Heart left ventricle (tissue), 16 donors: ENCODE measurements at regions not wholly inside any gene's neighbourhood (a gene's known extent, or its start where the extent isn't known, plus 50 kb on each side); places are given as distances from the start of the nearest gene placed in this dataset.

Experiments
- ATAC-seq, 4 donors: fragments of 200-7000 bp; cut with Tn5 transposase; one replicate each; pipeline ENCODE4 v1.9.1; 2020 to 2022; ENCODE audit warnings: moderate library complexity in 4 of 4, mild to moderate bottlenecking in 3 of 4, moderate number of reproducible peaks in 1 of 4
- DNase-seq, 5 donors: peaks; one replicate each; pipeline ENCODE4 v3.0.0-alpha.2; 2020
- H3K27ac ChIP-seq, 12 donors: fragments of 200-600 bp; sonication (generic) in 4 of 12; one replicate each; pipeline versions ENCODE4 v1.5.0 to v1.8.0; 2016 to 2022; ENCODE audit warnings: mild to moderate bottlenecking in 2 of 12
- H3K27me3 ChIP-seq, 9 donors: fragments of 200-600 bp; sonication (generic) in 2 of 9; one replicate each; pipeline versions ENCODE4 v1.5.1 to v1.8.0; 2016 to 2022; ENCODE audit warnings: mild to moderate bottlenecking in 3 of 9
- H3K36me3 ChIP-seq, 9 donors: fragments of 200-600 bp; sonication (generic) in 2 of 9; one replicate each; pipeline versions ENCODE4 v1.5.0 to v1.8.0; 2018 to 2022; ENCODE audit warnings: mild to moderate bottlenecking in 2 of 9
- H3K4me1 ChIP-seq, 12 donors: fragments of 200-600 bp; sonication (generic) in 4 of 12; one replicate each; pipeline versions ENCODE4 v1.5.0 to v1.8.0; 2016 to 2022; ENCODE audit warnings: mild to moderate bottlenecking in 3 of 12
- H3K4me3 ChIP-seq, 12 donors: fragments of 200-600 bp; sonication (generic) in 4 of 12; one replicate each; pipeline versions ENCODE4 v1.5.0 to v1.8.0; 2017 to 2022; ENCODE audit warnings: mild to moderate bottlenecking in 9 of 12, moderate library complexity in 4 of 12
- H3K9me3 ChIP-seq, 12 donors: fragments of 200-600 bp; sonication (generic) in 4 of 12; one replicate each; pipeline versions ENCODE4 v1.5.0 to v1.8.0; 2016 to 2022; ENCODE audit warnings: mild to moderate bottlenecking in 1 of 12
- CTCF ChIP-seq, 12 donors: fragments of 200-600 bp; sonication (generic) in 4 of 12; IDR thresholded peaks; one replicate each; pipeline versions ENCODE4 v1.5.0 to v1.8.0; 2018 to 2022; ENCODE audit warnings: antibody characterized with exemption in 12 of 12, mild to moderate bottlenecking in 5 of 12
- POLR2A ChIP-seq, 2 donors: fragments of 450-650 bp; IDR thresholded peaks; one replicate each; pipeline ENCODE4 v1.6.1; 2017; ENCODE audit warnings: antibody characterized with exemption in 2 of 2, mild to moderate bottlenecking in 2 of 2, moderate library complexity in 2 of 2
- WGBS, 4 donors: extraction: QIAGEN DNeasy Blood & Tissue Kit in 2 of 4; methylation state at CpG; one replicate each; pipeline versions ENCODE4 v1.1.5 to v1.1.7; 2013 to 2018; 5-methylcytosine and 5-hydroxymethylcytosine counted together
- intact Hi-C, 10 donors: fragments of 100-400 bp; cut with DNase I; formaldehyde crosslinking; loops; one replicate each; pipeline versions ENCODE4 v1.11.1 to v1.14.2; 2022
- donor health status: ischemic (EF 13 %, LVEDD 7.1; RV severe dilation, severe dysfunction).
- donor health status: healthy with polysubstance abuse.
- donor health status: DM: no; HTN: yes; CAD: no.
- donor health status: DM: no; HTN: no; CAD: no.
- donor health status: ischemic (EF 25% LVEDD 6.9; RV normal size, moderate dysfunction).
- donor health status: ischemic (EF 25% LVEDD 5.7; RV mildly dilated, moderate dysfunction).
- donor health status: healthy.
- donor health status: DM: yes; HTN: yes; CAD: no.
- donor health status: ischemic (EF 35%, LVEDD 5.7; RV mildly dilated, moderate dysfunction).
- donor health status: nonischemic (EF 11% LVEDD 7.7; RV severe dilation, severe dysfunction).
- donor health status: DM: yes; HTN: yes; CAD: no.
- donor health status: PGD.
- donor health status: ischemic (EF 29% LVEDD 5.4; RV normal size, mild dysfunction).
- donor health status: nonischemic (EF 23%, LVEDD 6.1; RV moderate dilation, normal function).

GRCh38 chr4:54842656-54843055, 184.9 kb downstream of the KIT start:
- no peaks in the 10 kb centered on the region for H3K36me3 ChIP-seq
- H3K4me3 ChIP-seq = no peak overlapping the region
- no peak for DNase-seq
- no peak overlapping the region for H3K27ac ChIP-seq
- H3K4me1 ChIP-seq = peaks cover 0 to 16% (median 0%) of the 10 kb centered on the region in 12 donors
- TF ChIP-seq POLR2A (IDR thresholded peaks at IDR 0.05) (no peak), CTCF (IDR thresholded peaks at IDR 0.05) (no peak)
- no peaks in the 10 kb centered on the region for H3K9me3 ChIP-seq
- intact Hi-C loops = loop anchor here in 8 of 10 donors (5.0 to 10.0 kb wide), 5 partner anchors 92 to 520 kb away; no protein-coding TSS in a partner anchor
- WGBS, 4 donors = 63 to 85% (median 75%) methylated on average over 5 of the region's 5 CpGs
- no peaks in the 10 kb centered on the region for H3K27me3 ChIP-seq
- no peak for ATAC-seq

GRCh38 chr4:54842226-54842625, 184.5 kb downstream of the KIT start:
- Histone ChIP-seq H3K27me3 (no peaks in the 10 kb centered on the region), H3K4me1 (peaks cover 0 to 16% (median 0%) of the 10 kb centered on the region in 12 donors), H3K36me3 (no peaks in the 10 kb centered on the region), H3K4me3 (no peak overlapping the region), H3K9me3 (no peaks in the 10 kb centered on the region), H3K27ac (no peak overlapping the region)
- TF ChIP-seq CTCF (IDR thresholded peaks at IDR 0.05) (no peak), POLR2A (IDR thresholded peaks at IDR 0.05) (no peak)
- intact Hi-C loops = loop anchor here in 8 of 10 donors (5.0 to 10.0 kb wide), 5 partner anchors 93 to 520 kb away; no protein-coding TSS in a partner anchor
- DNase-seq = no peak
- no peak for ATAC-seq
- WGBS, 4 donors = 55 to 71% (median 66%) methylated on average over 1 of the region's 1 CpG

- peak in 3 of 5 donors; percentile 21 to 37 (median 21) for DNase-seq
- Histone ChIP-seq H3K4me3 (no peak overlapping the region), H3K27ac (no peak overlapping the region), H3K9me3 (no peaks in the 10 kb centered on the region), H3K4me1 (peaks cover 0 to 16% (median 0%) of the 10 kb centered on the region in 12 donors), H3K27me3 (no peaks in the 10 kb centered on the region), H3K36me3 (no peaks in the 10 kb centered on the region)
- WGBS, 4 donors = 58 to 82% (median 75%) methylated on average over 1 to 2 of the region's 2 CpGs
- ATAC-seq = peak in 3 of 4 donors; percentile 69 to 86 (median 80)
- intact Hi-C loops = loop anchor here in 9 of 10 donors (2.0 to 10.0 kb wide), 6 partner anchors 94 to 519 kb away; no protein-coding TSS in a partner anchor
- peak in 11 of 12 donors; percentile 22 to 51 (median 36) for TF ChIP-seq CTCF (IDR thresholded peaks at IDR 0.05)
- TF ChIP-seq POLR2A (IDR thresholded peaks at IDR 0.05) = no peak
Observed at GRCh38 chr4:54840992-54841768, 183.4 kb downstream of the KIT start.

- intact Hi-C loops = loop anchor here in 9 of 10 donors (2.0 to 10.0 kb wide), 6 partner anchors 94 to 518 kb away; no protein-coding TSS in a partner anchor
- DNase-seq (no peak), ATAC-seq (no peak)
- Histone ChIP-seq H3K36me3 (no peaks in the 10 kb centered on the region), H3K27ac (no peak overlapping the region), H3K9me3 (no peaks in the 10 kb centered on the region), H3K27me3 (no peaks in the 10 kb centered on the region), H3K4me3 (no peak overlapping the region), H3K4me1 (peaks cover 0 to 16% (median 0%) of the 10 kb centered on the region in 12 donors)
- TF ChIP-seq CTCF (IDR thresholded peaks at IDR 0.05) (no peak), POLR2A (IDR thresholded peaks at IDR 0.05) (no peak)
- WGBS, 4 donors = 56 to 74% (median 66%) methylated on average over 2 of the region's 2 CpGs
Observed at GRCh38 chr4:54840430-54840829, 182.7 kb downstream of the KIT start.
